ENCODE measurements at regions not wholly inside any gene's neighbourhood (a gene's known extent, or its start where the extent isn't known, plus 50 kb on each side); places are given as distances from the start of the nearest gene placed in this dataset.
"Not testable (repeated sequence)": the region's sequence is repeated elsewhere in the genome, so short reads cannot be mapped to it uniquely, and the experiment has no call there.

DNA sequence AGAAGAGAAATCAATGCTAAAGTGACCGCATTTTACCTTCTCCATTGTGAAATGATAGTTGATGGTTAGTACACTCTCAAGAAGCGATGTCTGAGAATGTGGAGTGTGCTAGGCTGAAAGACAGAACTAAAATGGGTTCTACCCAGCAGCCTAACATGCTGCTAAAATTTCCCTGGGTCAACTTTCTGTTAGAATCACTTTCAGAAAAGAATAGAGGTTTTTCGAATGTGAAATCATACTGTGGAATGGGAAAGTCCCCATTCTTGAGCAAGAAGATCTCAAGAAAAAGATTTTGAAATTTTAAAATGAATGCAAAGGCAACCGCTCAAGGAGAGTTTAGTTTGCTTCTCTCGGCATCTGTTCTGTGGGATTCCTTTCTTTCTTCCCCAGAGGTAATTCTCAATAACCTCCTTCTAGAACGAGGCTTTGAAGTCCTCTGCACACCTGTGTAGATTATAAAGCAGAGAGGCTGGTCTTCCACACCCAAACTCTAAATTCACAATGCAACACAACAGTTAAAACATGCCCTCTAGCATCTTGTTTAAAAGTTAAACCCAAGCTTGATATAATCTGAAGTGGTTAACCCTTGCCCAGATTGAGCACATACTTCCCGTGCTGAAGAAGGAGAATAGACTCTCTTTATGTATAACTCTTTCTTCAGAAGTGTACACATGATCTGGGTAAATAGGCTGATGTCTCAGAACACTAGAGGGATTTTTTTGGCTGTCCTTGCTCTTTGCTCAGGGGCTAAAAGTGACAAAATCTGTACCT lies 208.7 kb upstream of the KLF3 start:
- no peaks in the 10 kb centered on the region for H3K4me1 ChIP-seq (ENCODE audit: insufficient read depth, low read length)
- no peak overlapping the region for H3K9ac ChIP-seq (ENCODE audit: low read depth, low read length)
- H3K36me3 ChIP-seq (ENCODE audit: insufficient read depth, low read length), result no peaks in the 10 kb centered on the region
- no peaks in the 10 kb centered on the region for H3K9me3 ChIP-seq (ENCODE audit: control insufficient read depth, insufficient read depth, low read length)

DNA sequence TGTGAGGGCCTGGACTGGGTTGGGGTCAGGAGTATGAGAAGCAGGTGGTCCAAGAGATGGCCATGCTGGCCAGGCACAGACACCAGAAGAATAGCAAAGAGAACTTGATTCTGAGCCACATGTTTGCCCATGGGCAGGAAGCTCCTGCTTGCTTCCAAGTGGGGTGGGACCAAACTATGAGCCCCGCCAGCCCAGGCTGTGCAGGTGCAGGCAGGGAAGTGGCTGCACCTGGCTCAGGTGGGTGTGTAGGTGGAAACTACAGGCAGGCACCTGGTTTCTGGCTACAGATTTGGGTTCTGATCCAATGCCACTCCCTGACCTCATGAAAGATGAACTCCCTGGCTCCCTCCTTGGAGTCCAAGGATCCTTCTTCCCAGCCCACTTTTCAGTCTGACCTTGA lies 207.9 kb upstream of the KLF3 start:
- no peaks in the 10 kb centered on the region for H3K36me3 ChIP-seq (ENCODE audit: insufficient read depth, low read length)
- no peak overlapping the region for H3K9ac ChIP-seq (ENCODE audit: low read depth, low read length)
- no peaks in the 10 kb centered on the region for H3K9me3 ChIP-seq (ENCODE audit: control insufficient read depth, insufficient read depth, low read length)
- no peaks in the 10 kb centered on the region for H3K4me1 ChIP-seq (ENCODE audit: insufficient read depth, low read length)

DNA sequence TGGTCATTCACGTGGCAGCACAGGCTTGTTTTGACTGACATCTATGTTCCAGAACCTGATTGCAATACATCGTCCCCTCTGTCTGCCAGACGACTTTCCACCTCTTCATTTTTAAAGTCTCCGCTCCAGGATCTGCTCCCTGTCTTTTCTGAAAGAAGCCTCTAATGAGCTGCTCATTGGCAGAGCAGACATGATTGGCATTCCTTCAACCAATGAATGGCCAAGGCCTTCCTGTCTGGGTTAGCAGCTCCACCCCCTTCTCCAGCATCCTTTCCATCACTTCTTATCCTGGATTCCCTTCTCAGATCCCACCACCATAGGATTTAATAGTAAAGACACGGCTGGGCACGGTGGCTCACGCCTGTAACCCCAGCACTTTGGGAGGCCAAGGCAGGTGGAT lies 202.7 kb upstream of the KLF3 start:
- no peak overlapping the region for H3K9ac ChIP-seq (ENCODE audit: low read depth, low read length)
- no peaks in the 10 kb centered on the region for H3K4me1 ChIP-seq (ENCODE audit: insufficient read depth, low read length)
- no peaks in the 10 kb centered on the region for H3K36me3 ChIP-seq (ENCODE audit: insufficient read depth, low read length)
- H3K9me3 ChIP-seq (ENCODE audit: control insufficient read depth, insufficient read depth, low read length), result no peaks in the 10 kb centered on the region

DNA sequence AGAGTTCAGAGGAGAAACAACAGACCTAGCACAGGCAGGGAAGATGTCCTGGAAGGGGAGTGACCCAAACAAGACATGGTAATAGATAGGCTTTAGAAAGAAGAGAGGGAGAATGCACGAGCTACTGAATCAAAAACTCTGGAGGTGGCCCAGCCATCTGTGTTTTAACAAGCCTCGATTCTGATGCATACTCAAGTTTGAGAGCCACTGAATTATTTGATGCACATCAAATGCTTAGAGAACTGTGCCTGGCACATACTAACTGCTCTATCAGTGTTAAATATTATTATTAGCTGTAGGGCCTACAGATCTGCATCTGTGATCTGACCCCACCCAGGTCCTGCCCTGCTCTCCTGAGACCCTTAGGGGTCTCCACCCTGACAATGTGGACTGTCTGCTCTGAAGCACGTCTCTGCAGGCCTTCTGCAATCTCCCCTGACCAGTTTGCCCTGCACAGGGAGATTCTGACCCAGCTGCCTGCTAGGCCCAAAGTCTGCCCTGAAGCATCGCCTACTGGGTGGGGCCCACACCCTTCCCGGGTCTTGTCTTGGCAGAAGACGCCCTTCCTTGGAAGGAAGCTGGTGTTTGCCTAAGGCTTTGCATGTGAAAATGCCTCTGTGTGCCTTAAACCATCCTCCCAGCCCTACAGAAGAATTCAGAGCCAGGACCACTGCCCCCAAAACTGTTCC lies 201.5 kb upstream of the KLF3 start:
- H3K9ac ChIP-seq (ENCODE audit: low read depth, low read length), result no peak overlapping the region; the same call in 1 of the 2 replicates
- H3K4me1 ChIP-seq (ENCODE audit: insufficient read depth, low read length), result no peaks in the 10 kb centered on the region
- H3K9me3 ChIP-seq (ENCODE audit: control insufficient read depth, insufficient read depth, low read length), result peaks cover 3% of the 10 kb centered on the region; the same call in 1 of the 2 replicates
- no peaks in the 10 kb centered on the region for H3K36me3 ChIP-seq (ENCODE audit: insufficient read depth, low read length)

DNA sequence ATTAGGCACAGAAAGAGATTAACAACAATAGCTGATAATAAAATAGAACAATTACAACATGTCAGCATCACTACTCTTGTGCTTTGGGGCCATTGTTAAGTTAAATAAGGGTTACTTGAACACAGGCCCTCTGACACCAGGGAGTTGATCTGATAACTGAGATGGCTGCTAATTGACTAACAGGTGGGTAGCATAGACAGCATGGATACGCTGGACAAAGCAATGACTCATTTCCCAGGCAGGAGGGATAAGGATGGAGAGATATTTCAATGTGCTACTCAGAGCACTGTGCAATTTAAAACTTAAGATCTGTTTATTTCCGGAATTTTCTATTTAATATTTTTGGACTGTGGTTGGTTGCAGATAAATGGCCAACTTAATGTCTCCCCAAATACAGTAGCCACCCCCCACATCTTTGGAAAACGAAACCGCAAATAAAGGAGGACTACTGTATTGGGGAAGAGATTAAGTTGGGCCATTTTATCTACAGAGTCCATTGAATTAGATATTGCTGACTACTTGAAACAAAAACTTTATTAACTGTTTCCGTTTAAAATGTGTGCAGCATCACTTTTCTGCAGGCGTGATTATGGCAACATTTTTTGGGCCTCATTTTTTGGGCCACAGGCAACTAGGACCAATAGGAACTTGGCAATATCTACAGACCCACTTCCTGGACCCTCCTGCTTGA lies 200.6 kb upstream of the KLF3 start:
- H3K9ac ChIP-seq (ENCODE audit: low read depth, low read length), result no peak overlapping the region
- no peaks in the 10 kb centered on the region for H3K4me1 ChIP-seq (ENCODE audit: insufficient read depth, low read length)
- H3K9me3 ChIP-seq (ENCODE audit: control insufficient read depth, insufficient read depth, low read length), result peaks cover 3% of the 10 kb centered on the region; the same call in 1 of the 2 replicates
- H3K36me3 ChIP-seq (ENCODE audit: insufficient read depth, low read length), result no peaks in the 10 kb centered on the region

DNA sequence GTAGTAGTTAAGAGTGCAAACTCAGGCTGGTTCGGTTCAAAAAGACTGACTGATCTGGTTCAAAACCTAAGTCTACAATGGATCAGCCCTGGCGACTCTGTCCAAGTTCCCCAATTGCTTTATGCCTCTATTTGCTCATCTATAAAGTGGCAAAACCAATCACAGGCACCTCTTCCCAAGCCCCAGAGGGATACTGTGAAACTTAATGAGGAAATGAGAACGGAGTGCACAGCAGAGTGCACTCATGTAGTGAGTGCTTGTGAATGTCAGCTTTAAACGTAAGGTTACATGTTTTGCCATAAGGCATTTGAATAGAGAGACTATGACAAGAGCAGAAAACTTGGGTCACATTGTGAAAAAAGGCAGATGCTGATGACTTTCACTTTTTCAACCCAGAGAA lies 199.7 kb upstream of the KLF3 start:
- no peaks in the 10 kb centered on the region for H3K4me1 ChIP-seq (ENCODE audit: insufficient read depth, low read length)
- no peaks in the 10 kb centered on the region for H3K36me3 ChIP-seq (ENCODE audit: insufficient read depth, low read length)
- H3K9ac ChIP-seq (ENCODE audit: low read depth, low read length), result no peak overlapping the region
- peaks cover 3% of the 10 kb centered on the region; the same call in 1 of the 2 replicates for H3K9me3 ChIP-seq (ENCODE audit: control insufficient read depth, insufficient read depth, low read length)

DNA sequence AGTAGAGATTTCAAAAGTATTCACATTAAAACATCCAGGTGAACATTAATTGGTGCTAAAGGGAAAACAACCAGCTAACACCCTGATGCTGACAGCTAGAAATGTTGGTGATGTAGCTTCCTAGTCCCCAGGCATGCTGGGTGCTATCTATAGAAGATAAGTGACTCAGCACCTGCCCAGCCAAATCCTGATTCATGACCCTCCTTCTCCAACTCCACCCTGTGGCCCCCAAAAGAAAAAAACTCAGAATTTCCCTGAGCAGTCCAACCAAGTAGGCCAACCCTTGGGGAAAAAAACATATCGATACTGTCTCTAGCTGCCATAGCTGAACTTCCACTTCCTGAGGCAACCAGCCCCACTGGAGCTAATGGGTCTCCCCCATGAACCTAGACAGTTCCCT lies 197.6 kb upstream of the KLF3 start:
- H3K36me3 ChIP-seq (ENCODE audit: insufficient read depth, low read length), result no peaks in the 10 kb centered on the region
- H3K9ac ChIP-seq (ENCODE audit: low read depth, low read length), result no peak overlapping the region
- H3K9me3 ChIP-seq (ENCODE audit: control insufficient read depth, insufficient read depth, low read length), result peaks cover 3% of the 10 kb centered on the region
- H3K4me1 ChIP-seq (ENCODE audit: insufficient read depth, low read length), result no peaks in the 10 kb centered on the region

DNA sequence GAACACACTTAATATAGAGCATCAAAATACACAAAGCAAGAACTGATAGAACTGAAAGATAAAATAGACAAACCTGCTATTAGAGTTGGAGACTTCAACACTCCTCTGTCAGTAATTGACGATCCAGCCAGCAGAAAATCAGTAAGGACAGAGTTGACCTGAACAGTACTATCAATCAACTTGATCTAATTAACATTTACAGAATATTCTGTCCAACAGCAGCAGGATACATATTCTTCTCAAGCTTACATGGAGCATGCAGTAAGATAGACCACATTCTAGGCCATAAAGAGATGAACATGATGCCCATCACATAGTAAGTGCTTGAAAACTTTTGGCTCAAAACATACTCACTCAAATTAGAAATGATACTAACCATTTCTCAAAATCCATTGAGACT lies 196.7 kb upstream of the KLF3 start:
- Histone ChIP-seq H3K4me1 (ENCODE audit: insufficient read depth, low read length) (no peaks in the 10 kb centered on the region), H3K36me3 (ENCODE audit: insufficient read depth, low read length) (no peaks in the 10 kb centered on the region), H3K9ac (ENCODE audit: low read depth, low read length) (no peak overlapping the region), H3K9me3 (ENCODE audit: control insufficient read depth, insufficient read depth, low read length) (peaks cover 3% of the 10 kb centered on the region)

DNA sequence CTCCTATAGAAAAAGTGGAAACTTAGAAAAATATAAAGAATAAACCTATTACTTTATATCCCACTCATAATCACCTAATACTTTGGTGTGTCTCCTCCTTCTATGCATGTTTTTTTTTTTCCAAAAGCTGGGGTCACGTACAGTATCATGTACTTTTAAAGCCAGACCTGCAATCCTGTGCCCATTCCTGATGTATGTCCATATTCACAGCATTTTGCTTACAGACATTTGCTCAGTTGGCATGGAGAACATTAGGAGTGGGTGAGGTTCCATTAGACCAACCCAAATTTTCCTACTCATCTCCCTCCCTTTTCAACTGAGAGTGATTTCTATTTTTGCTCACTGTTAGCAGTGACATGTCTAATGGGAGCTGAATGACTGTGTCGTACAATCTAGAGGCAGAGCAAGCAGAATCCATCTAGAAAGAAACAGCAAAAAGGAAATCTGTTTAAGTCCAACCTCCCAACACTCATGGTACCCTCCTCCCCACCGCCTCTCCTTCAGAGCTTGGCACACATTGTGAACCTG lies 195.6 kb upstream of the KLF3 start:
- peaks cover 3% of the 10 kb centered on the region for H3K9me3 ChIP-seq (ENCODE audit: control insufficient read depth, insufficient read depth, low read length)
- H3K9ac ChIP-seq (ENCODE audit: low read depth, low read length), result no peak overlapping the region
- H3K4me1 ChIP-seq (ENCODE audit: insufficient read depth, low read length), result no peaks in the 10 kb centered on the region
- no peaks in the 10 kb centered on the region for H3K36me3 ChIP-seq (ENCODE audit: insufficient read depth, low read length)

DNA sequence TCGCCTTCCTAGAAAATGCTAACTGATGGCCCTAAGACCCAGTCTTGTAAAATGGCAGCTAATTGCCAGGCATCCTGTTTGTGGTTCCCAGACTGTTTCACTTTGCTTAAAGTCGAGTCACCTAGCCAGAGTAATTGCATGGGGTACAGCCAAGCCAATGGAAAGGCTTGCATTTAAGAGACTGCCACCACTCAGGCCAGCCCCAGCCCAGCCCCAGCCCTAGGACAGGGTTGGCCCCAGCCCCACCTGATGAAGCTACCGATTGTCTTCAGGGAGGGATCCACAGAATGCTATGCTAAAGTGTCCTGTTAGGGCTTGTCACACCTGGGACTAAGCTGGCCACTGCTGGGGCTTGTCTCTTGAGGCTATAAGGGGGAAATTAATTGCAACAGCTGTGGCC lies 194.6 kb upstream of the KLF3 start:
- peaks cover 3% of the 10 kb centered on the region for H3K9me3 ChIP-seq (ENCODE audit: control insufficient read depth, insufficient read depth, low read length)
- H3K36me3 ChIP-seq (ENCODE audit: insufficient read depth, low read length), result no peaks in the 10 kb centered on the region
- no peak overlapping the region for H3K9ac ChIP-seq (ENCODE audit: low read depth, low read length)
- H3K4me1 ChIP-seq (ENCODE audit: insufficient read depth, low read length), result no peaks in the 10 kb centered on the region

DNA sequence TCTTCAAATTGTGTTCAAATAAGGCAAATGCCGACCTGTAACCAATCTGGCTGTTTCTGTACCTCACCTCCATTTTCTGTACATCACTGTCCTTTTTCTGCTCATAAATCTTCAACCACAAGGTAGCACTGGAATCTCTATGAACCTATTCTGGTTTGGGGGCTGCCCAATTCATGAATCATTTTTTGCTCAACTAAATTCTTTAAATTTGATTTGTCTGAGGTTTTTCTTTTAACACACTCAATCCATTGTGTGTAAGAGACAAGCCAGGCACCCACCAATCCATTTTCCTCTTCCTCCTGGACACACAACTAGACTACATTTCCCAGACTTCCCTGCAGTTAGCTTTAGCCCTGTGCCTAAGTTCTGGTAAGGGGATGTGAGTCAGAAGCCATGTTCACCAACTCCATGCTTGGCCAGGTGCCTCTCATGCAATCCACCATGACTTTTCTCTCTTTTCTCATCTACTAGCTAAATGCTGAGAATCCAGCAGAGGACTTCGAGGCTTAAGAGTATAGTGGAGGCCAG lies 193.2 kb upstream of the KLF3 start:
- Histone ChIP-seq H3K36me3 (ENCODE audit: insufficient read depth, low read length) (no peaks in the 10 kb centered on the region), H3K9ac (ENCODE audit: low read depth, low read length) (no peak overlapping the region), H3K4me1 (ENCODE audit: insufficient read depth, low read length) (no peaks in the 10 kb centered on the region), H3K9me3 (ENCODE audit: control insufficient read depth, insufficient read depth, low read length) (peaks cover 3% of the 10 kb centered on the region)

DNA sequence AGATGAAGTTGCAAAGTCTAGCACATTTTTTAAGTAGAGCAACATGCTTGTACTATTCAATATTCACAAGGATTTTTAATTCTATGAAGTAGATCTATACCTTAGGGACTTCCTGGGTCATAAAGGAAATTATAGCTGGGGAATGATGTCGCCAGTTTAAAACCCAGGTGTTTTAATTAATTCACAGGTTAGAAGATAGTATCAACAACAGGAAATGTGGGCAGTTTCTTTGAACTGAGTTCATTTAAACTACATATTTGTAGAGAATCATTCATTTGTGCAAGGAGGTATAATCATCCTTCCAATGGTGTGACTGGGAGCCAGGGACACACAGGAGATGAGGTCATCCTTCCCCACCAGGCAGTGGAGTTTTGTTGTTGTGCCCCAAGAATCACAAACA lies 181.3 kb upstream of the KLF3 start:
- no peak overlapping the region for H3K9ac ChIP-seq (ENCODE audit: low read depth, low read length)
- H3K36me3 ChIP-seq (ENCODE audit: insufficient read depth, low read length), result no peaks in the 10 kb centered on the region
- no peaks in the 10 kb centered on the region for H3K9me3 ChIP-seq (ENCODE audit: control insufficient read depth, insufficient read depth, low read length)
- no peaks in the 10 kb centered on the region for H3K4me1 ChIP-seq (ENCODE audit: insufficient read depth, low read length)

DNA sequence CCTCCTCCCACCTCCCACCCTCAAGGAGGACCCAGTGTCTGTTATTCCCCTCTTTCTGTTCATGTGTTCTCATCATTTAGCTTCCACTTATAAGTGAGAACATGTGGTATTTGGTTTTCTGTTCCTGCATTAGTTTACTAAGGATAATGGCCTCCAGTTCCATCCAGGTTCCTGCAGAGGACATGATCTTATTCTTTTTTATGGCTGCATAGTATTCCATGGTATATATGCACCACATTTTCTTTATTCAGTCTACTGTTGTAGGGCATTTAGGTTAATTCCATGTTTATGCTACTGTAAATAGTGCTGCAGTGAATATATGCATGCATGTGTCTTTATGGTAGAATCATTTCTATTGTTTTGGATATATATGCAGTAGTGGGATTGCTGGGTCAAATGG lies 180.4 kb upstream of the KLF3 start:
- H3K9ac ChIP-seq (ENCODE audit: low read depth, low read length); H3K36me3 ChIP-seq (ENCODE audit: insufficient read depth, low read length); H3K4me1 ChIP-seq (ENCODE audit: insufficient read depth, low read length): not testable (repeated sequence)

DNA sequence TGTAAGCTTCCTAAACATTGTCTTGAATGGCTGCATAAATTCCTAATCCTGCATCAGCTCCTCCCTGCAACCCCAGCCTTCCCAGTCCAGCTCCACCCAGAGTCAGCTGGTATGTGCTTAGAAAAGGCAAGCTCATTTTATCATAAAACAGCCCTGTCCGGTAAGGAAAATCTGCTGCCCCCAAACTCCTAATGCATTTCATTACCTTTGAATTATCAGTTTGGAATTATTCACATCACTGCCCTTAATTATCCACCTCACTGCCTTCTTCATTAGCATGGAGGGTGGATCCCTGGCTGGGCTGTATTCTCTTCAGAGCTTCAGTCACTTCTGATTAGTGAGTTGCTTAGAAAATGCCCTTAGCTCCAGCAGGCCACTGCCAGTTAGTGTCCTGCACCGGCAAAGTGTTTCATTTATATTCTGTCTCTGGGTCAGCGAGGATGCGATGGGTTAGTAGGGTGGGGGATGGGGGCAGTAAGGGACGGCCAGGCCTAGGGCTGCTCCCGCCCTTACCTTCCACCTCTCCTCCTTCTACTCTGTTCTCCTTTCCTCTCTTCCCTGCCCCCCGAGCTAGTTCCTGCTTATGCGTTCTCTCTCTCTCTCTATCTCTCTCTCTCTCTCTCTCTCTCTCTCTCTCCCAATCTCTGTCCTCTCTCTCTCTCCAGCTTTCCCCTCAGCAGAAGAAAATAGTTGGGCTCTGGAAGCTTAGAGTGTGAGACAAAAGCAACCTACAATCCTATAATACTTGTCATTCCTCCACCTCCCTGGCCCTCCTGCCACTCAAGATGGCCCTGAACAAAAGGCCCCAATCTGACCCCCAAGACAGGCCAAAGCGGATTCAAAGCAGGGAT lies 174.8 kb upstream of the KLF3 start:
- H3K4me1 ChIP-seq (ENCODE audit: insufficient read depth, low read length), result peaks cover 18% of the 10 kb centered on the region
- peak overlapping the region; percentile 43 for H3K9ac ChIP-seq (ENCODE audit: low read depth, low read length)
- H3K36me3 ChIP-seq (ENCODE audit: insufficient read depth, low read length), result no peaks in the 10 kb centered on the region
- no peaks in the 10 kb centered on the region for H3K9me3 ChIP-seq (ENCODE audit: control insufficient read depth, insufficient read depth, low read length)

More for the DNA sequence above, 180.4 kb upstream of the KLF3 start:
- H3K9me3 ChIP-seq (ENCODE audit: control insufficient read depth, insufficient read depth, low read length), result not testable (repeated sequence)

All from ES-I3 (cell line).